ENCODE measurements at regions not wholly inside any gene's neighbourhood (a gene's known extent, or its start where the extent isn't known, plus 50 kb on each side); places are given as distances from the start of the nearest gene placed in this dataset.

GRCh38 chr7:22931011-22931410, 82.9 kb downstream of the HYCC1 start:
- no peaks in the 10 kb centered on the region for H3K27me3 ChIP-seq (ENCODE audit: insufficient read depth, low read length)
- H2AK5ac ChIP-seq (ENCODE audit: insufficient read length, low read length) = no peak overlapping the region
- no peaks in the 10 kb centered on the region for H3K9me3 ChIP-seq (ENCODE audit: control insufficient read depth, low read depth, low read length)
- H3K27me3 Mint-ChIP-seq (ENCODE audit: low read depth) = no peaks in the 10 kb centered on the region
- no peak overlapping the region for H3K4ac ChIP-seq (ENCODE audit: low read depth, low read length)
- peaks cover 12 to 22% of the 10 kb centered on the region in 2 experiments; a peak in 4 of 5 replicates for H3K9me3 Mint-ChIP-seq
- H3K14ac ChIP-seq (ENCODE audit: insufficient read depth, low read length) = no peak overlapping the region
- no peak overlapping the region for H2BK120ac ChIP-seq (ENCODE audit: low read depth, low read length, poor library complexity, severe bottlenecking)
- no peak overlapping the region for H4K8ac ChIP-seq (replicated peaks; ENCODE audit: insufficient read length, low read depth, low read length)
- H2BK15ac ChIP-seq (ENCODE audit: low read depth, low read length) = no peak overlapping the region
- no peak overlapping the region for H2BK5ac ChIP-seq (ENCODE audit: insufficient read length, low read length)
- H3K18ac ChIP-seq (ENCODE audit: insufficient read length, low read depth, low read length) = no peak overlapping the region
- H2BK20ac ChIP-seq (ENCODE audit: low read depth, low read length, poor library complexity, severe bottlenecking) = no peak overlapping the region
- H3K79me1 ChIP-seq (ENCODE audit: insufficient read depth, low read depth, low read length, poor library complexity, severe bottlenecking) = no peaks in the 10 kb centered on the region
- no peaks in the 10 kb centered on the region for H3K4me1 ChIP-seq (ENCODE audit: insufficient read depth, low read length)
- no peak overlapping the region for H3K27ac Mint-ChIP-seq
- H2AFZ ChIP-seq (ENCODE audit: low read length) = no peak overlapping the region
- no peak overlapping the region for H3K4me3 Mint-ChIP-seq
- H3T11ph ChIP-seq (ENCODE audit: low read length) = no peak overlapping the region
- no peak overlapping the region for H3K27ac ChIP-seq (ENCODE audit: insufficient read length, low read depth, low read length)
- peaks cover 2 to 8% (median 8%) of the 10 kb centered on the region in 3 experiments; a peak in 5 of 7 replicates for H3K36me3 Mint-ChIP-seq (ENCODE audit: insufficient read depth in 1 of 3, low read depth in 3 of 3)
- H3K79me2 ChIP-seq (ENCODE audit: insufficient read depth, low read length) = no peaks in the 10 kb centered on the region
- no peaks in the 10 kb centered on the region for H4K20me1 ChIP-seq (ENCODE audit: control insufficient read depth, insufficient read depth, insufficient read length)
- H2BK12ac ChIP-seq (ENCODE audit: insufficient read length, low read depth, low read length) = no peak overlapping the region
- no peaks in the 10 kb centered on the region for H3K23me2 ChIP-seq (ENCODE audit: insufficient read length, low read depth, low read length, poor library complexity, severe bottlenecking)
- H4K91ac ChIP-seq (ENCODE audit: insufficient read length, low read depth, low read length) = no peak overlapping the region
- H4K5ac ChIP-seq (ENCODE audit: insufficient read length, low read depth, low read length) = no peak overlapping the region
- no peak for DNase-seq
- H3K9ac ChIP-seq (ENCODE audit: extremely low read depth, insufficient read length, low read length) = no peak overlapping the region
- H3K56ac ChIP-seq (ENCODE audit: insufficient read length, low read depth, low read length) = no peak overlapping the region
- no CpG with 5 or more reads among the region's 3 CpGs for WGBS (ENCODE audit: extremely low coverage, insufficient read length, low lambda C conversion rate)
- no peak overlapping the region for H3K23ac ChIP-seq (ENCODE audit: insufficient read length, low read depth, low read length)
- no peak for TF ChIP-seq CTCF (conservative IDR thresholded peaks at IDR 0.05)
- H3K4me1 Mint-ChIP-seq = peaks cover 0 to 6% of the 10 kb centered on the region in 2 experiments; a peak in 3 of 4 replicates
- no peak overlapping the region for H3K4me2 ChIP-seq (ENCODE audit: insufficient read depth, insufficient read length, low read length)
